ENCODE measurements at regions not wholly inside any gene's neighbourhood (a gene's known extent, or its start where the extent isn't known, plus 50 kb on each side); places are given as distances from the start of the nearest gene placed in this dataset.

- TF ChIP-seq SUZ12 (IDR thresholded peaks at IDR 0.05) (no peak), FOXM1 (IDR thresholded peaks at IDR 0.05; ENCODE audit: borderline replicate concordance) (no peak), NFRKB (IDR thresholded peaks at IDR 0.05) (no peak), ZNF384 (IDR thresholded peaks at IDR 0.05) (no peak), FOXK2 (IDR thresholded peaks at IDR 0.05) (no peak), TARDBP (IDR thresholded peaks at IDR 0.05) (no peak), FOXA1 (IDR thresholded peaks at IDR 0.05) (no peak)
Measured at GRCh38 chr7:32676249-32676941, 181.1 kb downstream of the AVL9 start.
